SK-N-SH treated with all-trans-retinoic acid at 6 μM for 48 hours (cell line): ENCODE measurements at regions not wholly inside any gene's neighbourhood (a gene's known extent, or its start where the extent isn't known, plus 50 kb on each side); places are given as distances from the start of the nearest gene placed in this dataset.

ENCODE experiments used
- ATAC-seq: fragments of 200-7000 bp; cut with Tn5 transposase; 3 replicates; pipeline ENCODE4 v1.9.1; 2020; ENCODE audit warnings: mild to moderate bottlenecking, moderate library complexity
- ARNTL ChIP-seq: fragments of 450-650 bp; formaldehyde crosslinking; IDR thresholded peaks from 2 replicates; pipeline ENCODE4 v1.5.0; 2020; ENCODE audit warnings: low read depth, mild to moderate bottlenecking, moderate library complexity, borderline replicate concordance
- BACH2 ChIP-seq: fragments of 250-450 bp; sonication (Bioruptor Pico); IDR thresholded peaks from 2 replicates; pipeline ENCODE4 v1.9.0; 2021; ENCODE audit warnings: mild to moderate bottlenecking, borderline replicate concordance
- CSDC2 ChIP-seq: fragments of 250-450 bp; sonication (Bioruptor Pico); IDR thresholded peaks from 2 replicates; pipeline ENCODE4 v1.5.0; 2020; ENCODE audit warnings: mild to moderate bottlenecking, moderate library complexity
- ESRRG ChIP-seq: fragments of 250-450 bp; sonication (Bioruptor Pico); IDR thresholded peaks from 2 replicates; pipeline ENCODE4 v1.6.1; 2021; ENCODE audit warnings: mild to moderate bottlenecking
- GLIS3 ChIP-seq: fragments of 250-450 bp; sonication (Bioruptor Pico); IDR thresholded peaks from 2 replicates; pipeline ENCODE4 v1.5.0; 2020; ENCODE audit warnings: mild to moderate bottlenecking, moderate library complexity
- ISL1 ChIP-seq: fragments of 250-450 bp; sonication (Bioruptor Pico); IDR thresholded peaks from 2 replicates; pipeline ENCODE4 v2.1.2; 2022; ENCODE audit warnings: mild to moderate bottlenecking, moderate library complexity
- OSR1 ChIP-seq: fragments of 250-450 bp; sonication (Bioruptor Pico); IDR thresholded peaks from 2 replicates; pipeline ENCODE4 v1.8.0; 2022; ENCODE audit warnings: moderate library complexity, mild to moderate bottlenecking, inconsistent platforms
- PPARA ChIP-seq: fragments of 250-450 bp; sonication (Bioruptor Pico); IDR thresholded peaks from 2 replicates; pipeline ENCODE4 v1.5.0; 2020; ENCODE audit warnings: mild to moderate bottlenecking, borderline replicate concordance
- RARB ChIP-seq: fragments of 250-450 bp; sonication (Bioruptor Pico); IDR thresholded peaks from 2 replicates; pipeline ENCODE4 v1.8.0; 2021; ENCODE audit warnings: mild to moderate bottlenecking, moderate library complexity
- SNAI2 ChIP-seq: fragments of 250-450 bp; sonication (Bioruptor Pico); IDR thresholded peaks from 2 replicates; pipeline ENCODE4 v1.5.0; 2020; ENCODE audit warnings: mild to moderate bottlenecking, moderate library complexity
- TCF4 ChIP-seq: fragments of 250-450 bp; sonication (Bioruptor Pico); IDR thresholded peaks from 2 replicates; pipeline ENCODE4 v1.8.0; 2021; ENCODE audit warnings: mild to moderate bottlenecking, moderate library complexity, borderline replicate concordance
- ZC3H10 ChIP-seq: fragments of 250-450 bp; sonication (Bioruptor Pico); IDR thresholded peaks from 2 replicates; pipeline ENCODE4 v1.5.1; 2021; ENCODE audit warnings: mild to moderate bottlenecking, moderate library complexity
- ZFP3 ChIP-seq: fragments of 250-450 bp; sonication (Bioruptor Pico); IDR thresholded peaks from 2 replicates; pipeline ENCODE4 v1.5.0; 2020; ENCODE audit warnings: mild to moderate bottlenecking, moderate library complexity
- ZNF565 ChIP-seq: fragments of 450-650 bp; formaldehyde crosslinking; conservative IDR thresholded peaks from 2 replicates; pipeline ENCODE4 v1.5.0; 2020; ENCODE audit warnings: low read depth, mild to moderate bottlenecking, moderate library complexity
- ZNF70 ChIP-seq: fragments of 450-650 bp; formaldehyde crosslinking; IDR thresholded peaks from 2 replicates; pipeline ENCODE4 v1.5.0; 2020; ENCODE audit warnings: mild to moderate bottlenecking, moderate library complexity
- TF ChIP-seq, protein P1 (sequence below): fragments of 250-450 bp; sonication (Bioruptor Pico); IDR thresholded peaks from 2 replicates; pipeline ENCODE4 v1.5.1; 2020; ENCODE audit warnings: low read depth, mild to moderate bottlenecking, moderate library complexity
- TF ChIP-seq, protein P2 (sequence below): fragments of 250-450 bp; sonication (Bioruptor Pico); IDR thresholded peaks from 2 replicates; pipeline ENCODE4 v1.8.0; 2020; ENCODE audit warnings: mild to moderate bottlenecking, moderate library complexity, borderline replicate concordance
- TF ChIP-seq, protein P3 (sequence below): fragments of 250-450 bp; sonication (Bioruptor Pico); IDR thresholded peaks from 2 replicates; pipeline ENCODE4 v1.5.1; 2021; ENCODE audit warnings: mild to moderate bottlenecking, moderate library complexity
- TF ChIP-seq, protein P4 (sequence below): fragments of 250-450 bp; sonication (Bioruptor Pico); IDR thresholded peaks from 2 replicates; pipeline ENCODE4 v1.5.0; 2020; ENCODE audit warnings: mild to moderate bottlenecking, moderate library complexity
- TF ChIP-seq, protein P5 (sequence below): fragments of 250-450 bp; sonication (Bioruptor Pico); IDR thresholded peaks from 2 replicates; pipeline ENCODE4 v1.8.0; 2021; ENCODE audit warnings: low read depth, mild to moderate bottlenecking, moderate library complexity, borderline replicate concordance

DNA sequence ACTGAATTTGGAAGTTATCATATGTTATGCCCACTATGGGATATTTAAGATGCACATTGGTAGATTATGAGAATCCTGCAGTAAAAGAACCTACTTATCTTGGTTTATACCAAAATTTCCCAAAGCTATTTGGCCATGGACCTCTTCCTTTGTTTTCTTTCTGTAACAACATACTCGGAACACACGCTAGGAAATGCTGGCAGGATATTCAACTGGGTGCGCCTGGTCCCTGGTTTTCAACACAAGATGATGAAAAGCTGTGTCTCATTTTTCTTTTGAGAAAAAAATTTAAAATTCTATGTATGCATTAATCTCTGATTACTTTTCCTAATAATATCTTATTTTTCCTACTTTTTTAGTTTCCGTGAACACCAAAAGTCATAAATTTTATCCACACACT lies 128.5 kb upstream of the NRP1 start:
- ATAC-seq: no peak
- no peak for TF ChIP-seq ZFP3 (CRISPR knock-in tag)
- TF ChIP-seq, protein P1, sequence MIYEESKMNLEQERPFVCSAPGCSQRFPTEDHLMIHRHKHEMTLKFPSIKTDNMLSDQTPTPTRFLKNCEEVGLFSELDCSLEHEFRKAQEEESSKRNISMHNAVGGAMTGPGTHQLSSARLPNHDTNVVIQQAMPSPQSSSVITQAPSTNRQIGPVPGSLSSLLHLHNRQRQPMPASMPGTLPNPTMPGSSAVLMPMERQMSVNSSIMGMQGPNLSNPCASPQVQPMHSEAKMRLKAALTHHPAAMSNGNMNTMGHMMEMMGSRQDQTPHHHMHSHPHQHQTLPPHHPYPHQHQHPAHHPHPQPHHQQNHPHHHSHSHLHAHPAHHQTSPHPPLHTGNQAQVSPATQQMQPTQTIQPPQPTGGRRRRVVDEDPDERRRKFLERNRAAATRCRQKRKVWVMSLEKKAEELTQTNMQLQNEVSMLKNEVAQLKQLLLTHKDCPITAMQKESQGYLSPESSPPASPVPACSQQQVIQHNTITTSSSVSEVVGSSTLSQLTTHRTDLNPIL (CRISPR knock-in tag): no peak
- no peak for TF ChIP-seq SNAI2 (CRISPR knock-in tag)
- TF ChIP-seq ESRRG (CRISPR knock-in tag): no peak
- no peak for TF ChIP-seq BACH2 (CRISPR knock-in tag)
- TF ChIP-seq CSDC2 (CRISPR knock-in tag): no peak
- TF ChIP-seq ZNF70 (CRISPR knock-in tag): no peak

DNA sequence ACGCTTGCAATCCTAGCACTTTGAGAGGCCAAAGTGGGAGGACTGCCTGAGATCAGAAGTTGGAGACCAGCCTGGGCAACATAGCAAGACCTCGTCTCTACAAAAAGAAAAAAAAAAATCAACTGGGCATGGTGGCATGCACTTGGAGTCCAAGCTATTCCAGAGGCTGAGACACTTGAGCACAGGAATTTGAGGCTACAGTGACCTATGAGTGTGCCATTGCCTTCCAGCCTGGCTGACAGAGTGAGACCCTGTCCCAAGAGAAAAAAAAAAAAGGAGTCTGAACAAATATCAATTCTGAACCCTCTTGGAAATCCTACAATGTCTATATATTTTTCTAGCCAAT lies 126.8 kb upstream of the NRP1 start:
- TF ChIP-seq ZNF565 (CRISPR knock-in tag): no peak
- no peak for TF ChIP-seq PPARA (CRISPR knock-in tag)
- TF ChIP-seq, protein P2, sequence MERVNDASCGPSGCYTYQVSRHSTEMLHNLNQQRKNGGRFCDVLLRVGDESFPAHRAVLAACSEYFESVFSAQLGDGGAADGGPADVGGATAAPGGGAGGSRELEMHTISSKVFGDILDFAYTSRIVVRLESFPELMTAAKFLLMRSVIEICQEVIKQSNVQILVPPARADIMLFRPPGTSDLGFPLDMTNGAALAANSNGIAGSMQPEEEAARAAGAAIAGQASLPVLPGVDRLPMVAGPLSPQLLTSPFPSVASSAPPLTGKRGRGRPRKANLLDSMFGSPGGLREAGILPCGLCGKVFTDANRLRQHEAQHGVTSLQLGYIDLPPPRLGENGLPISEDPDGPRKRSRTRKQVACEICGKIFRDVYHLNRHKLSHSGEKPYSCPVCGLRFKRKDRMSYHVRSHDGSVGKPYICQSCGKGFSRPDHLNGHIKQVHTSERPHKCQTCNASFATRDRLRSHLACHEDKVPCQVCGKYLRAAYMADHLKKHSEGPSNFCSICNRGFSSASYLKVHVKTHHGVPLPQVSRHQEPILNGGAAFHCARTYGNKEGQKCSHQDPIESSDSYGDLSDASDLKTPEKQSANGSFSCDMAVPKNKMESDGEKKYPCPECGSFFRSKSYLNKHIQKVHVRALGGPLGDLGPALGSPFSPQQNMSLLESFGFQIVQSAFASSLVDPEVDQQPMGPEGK (CRISPR knock-in tag): no peak
- TF ChIP-seq ISL1: no peak
- TF ChIP-seq ESRRG (CRISPR knock-in tag): no peak
- TF ChIP-seq OSR1: no peak
- TF ChIP-seq, protein P3, sequence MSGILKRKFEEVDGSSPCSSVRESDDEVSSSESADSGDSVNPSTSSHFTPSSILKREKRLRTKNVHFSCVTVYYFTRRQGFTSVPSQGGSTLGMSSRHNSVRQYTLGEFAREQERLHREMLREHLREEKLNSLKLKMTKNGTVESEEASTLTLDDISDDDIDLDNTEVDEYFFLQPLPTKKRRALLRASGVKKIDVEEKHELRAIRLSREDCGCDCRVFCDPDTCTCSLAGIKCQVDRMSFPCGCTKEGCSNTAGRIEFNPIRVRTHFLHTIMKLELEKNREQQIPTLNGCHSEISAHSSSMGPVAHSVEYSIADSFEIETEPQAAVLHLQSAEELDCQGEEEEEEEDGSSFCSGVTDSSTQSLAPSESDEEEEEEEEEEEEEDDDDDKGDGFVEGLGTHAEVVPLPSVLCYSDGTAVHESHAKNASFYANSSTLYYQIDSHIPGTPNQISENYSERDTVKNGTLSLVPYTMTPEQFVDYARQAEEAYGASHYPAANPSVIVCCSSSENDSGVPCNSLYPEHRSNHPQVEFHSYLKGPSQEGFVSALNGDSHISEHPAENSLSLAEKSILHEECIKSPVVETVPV (CRISPR knock-in tag): no peak
- no peak for TF ChIP-seq GLIS3 (CRISPR knock-in tag)
- no peak for TF ChIP-seq SNAI2 (CRISPR knock-in tag)
- no peak for TF ChIP-seq ARNTL (CRISPR knock-in tag)
- TF ChIP-seq RARB (CRISPR knock-in tag): no peak
- TF ChIP-seq, protein P4, sequence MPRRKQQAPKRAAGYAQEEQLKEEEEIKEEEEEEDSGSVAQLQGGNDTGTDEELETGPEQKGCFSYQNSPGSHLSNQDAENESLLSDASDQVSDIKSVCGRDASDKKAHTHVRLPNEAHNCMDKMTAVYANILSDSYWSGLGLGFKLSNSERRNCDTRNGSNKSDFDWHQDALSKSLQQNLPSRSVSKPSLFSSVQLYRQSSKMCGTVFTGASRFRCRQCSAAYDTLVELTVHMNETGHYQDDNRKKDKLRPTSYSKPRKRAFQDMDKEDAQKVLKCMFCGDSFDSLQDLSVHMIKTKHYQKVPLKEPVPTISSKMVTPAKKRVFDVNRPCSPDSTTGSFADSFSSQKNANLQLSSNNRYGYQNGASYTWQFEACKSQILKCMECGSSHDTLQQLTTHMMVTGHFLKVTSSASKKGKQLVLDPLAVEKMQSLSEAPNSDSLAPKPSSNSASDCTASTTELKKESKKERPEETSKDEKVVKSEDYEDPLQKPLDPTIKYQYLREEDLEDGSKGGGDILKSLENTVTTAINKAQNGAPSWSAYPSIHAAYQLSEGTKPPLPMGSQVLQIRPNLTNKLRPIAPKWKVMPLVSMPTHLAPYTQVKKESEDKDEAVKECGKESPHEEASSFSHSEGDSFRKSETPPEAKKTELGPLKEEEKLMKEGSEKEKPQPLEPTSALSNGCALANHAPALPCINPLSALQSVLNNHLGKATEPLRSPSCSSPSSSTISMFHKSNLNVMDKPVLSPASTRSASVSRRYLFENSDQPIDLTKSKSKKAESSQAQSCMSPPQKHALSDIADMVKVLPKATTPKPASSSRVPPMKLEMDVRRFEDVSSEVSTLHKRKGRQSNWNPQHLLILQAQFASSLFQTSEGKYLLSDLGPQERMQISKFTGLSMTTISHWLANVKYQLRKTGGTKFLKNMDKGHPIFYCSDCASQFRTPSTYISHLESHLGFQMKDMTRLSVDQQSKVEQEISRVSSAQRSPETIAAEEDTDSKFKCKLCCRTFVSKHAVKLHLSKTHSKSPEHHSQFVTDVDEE (CRISPR knock-in tag): no peak
- no peak for TF ChIP-seq TCF4
- TF ChIP-seq CSDC2 (CRISPR knock-in tag): no peak
- TF ChIP-seq, protein P5, sequence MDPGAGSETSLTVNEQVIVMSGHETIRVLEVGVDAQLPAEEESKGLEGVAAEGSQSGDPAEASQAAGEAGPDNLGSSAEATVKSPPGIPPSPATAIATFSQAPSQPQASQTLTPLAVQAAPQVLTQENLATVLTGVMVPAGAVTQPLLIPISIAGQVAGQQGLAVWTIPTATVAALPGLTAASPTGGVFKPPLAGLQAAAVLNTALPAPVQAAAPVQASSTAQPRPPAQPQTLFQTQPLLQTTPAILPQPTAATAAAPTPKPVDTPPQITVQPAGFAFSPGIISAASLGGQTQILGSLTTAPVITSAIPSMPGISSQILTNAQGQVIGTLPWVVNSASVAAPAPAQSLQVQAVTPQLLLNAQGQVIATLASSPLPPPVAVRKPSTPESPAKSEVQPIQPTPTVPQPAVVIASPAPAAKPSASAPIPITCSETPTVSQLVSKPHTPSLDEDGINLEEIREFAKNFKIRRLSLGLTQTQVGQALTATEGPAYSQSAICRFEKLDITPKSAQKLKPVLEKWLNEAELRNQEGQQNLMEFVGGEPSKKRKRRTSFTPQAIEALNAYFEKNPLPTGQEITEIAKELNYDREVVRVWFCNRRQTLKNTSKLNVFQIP (CRISPR knock-in tag): no peak
- TF ChIP-seq ZC3H10 (CRISPR knock-in tag): no peak
- no peak for TF ChIP-seq ZFP3 (CRISPR knock-in tag)
- TF ChIP-seq, protein P1 (CRISPR knock-in tag): no peak
- no peak for TF ChIP-seq ZNF70 (CRISPR knock-in tag)
- no peak for ATAC-seq
